Keratinocyte (primary cell): ENCODE measurements at regions not wholly inside any gene's neighbourhood (a gene's known extent, or its start where the extent isn't known, plus 50 kb on each side); places are given as distances from the start of the nearest gene placed in this dataset.
A peak's percentile ranks its signal among the peaks of the same experiment; 100 is the strongest.

ENCODE experiments used
- DNase-seq: peaks from one replicate; pipeline ENCODE4 v3.0.0-alpha.2; 2011; ENCODE audit warnings: low read depth, missing footprints, low spot score
- FAIRE-seq: peaks from 2 replicates; lab custom pipeline; 2011; peaks lifted over from hg19 to GRCh38; lab: Jason Lieb, UNC
- H2AFZ ChIP-seq: 2 replicates; pipeline ENCODE4 v1.6.0; 2012; ENCODE audit warnings: low read length, control low read depth, inconsistent platforms; ENCODE audit not compliant: control insufficient read depth
- H3K27ac ChIP-seq: 2 replicates; pipeline ENCODE4 v1.5.1; 2011; ENCODE audit warnings: low read length; ENCODE audit not compliant: control insufficient read depth, insufficient read depth
- H3K27me3 ChIP-seq: 3 replicates; pipeline ENCODE4 v1.6.0; 2011; ENCODE audit warnings: low read length; ENCODE audit not compliant: control insufficient read depth, insufficient read depth; ENCODE audit errors: extremely low read depth
- H3K36me3 ChIP-seq, 2 experiments: 2 replicates in 1 of 2; 3 replicates in 1 of 2; pipeline ENCODE4 v1.5.1; 2011; ENCODE audit warnings: low read length in 2 of 2, mild to moderate bottlenecking in 1 of 2; ENCODE audit not compliant: control insufficient read depth in 2 of 2, insufficient read depth in 2 of 2; ENCODE audit errors: extremely low read depth in 1 of 2
- H3K4me1 ChIP-seq: 3 replicates; pipeline ENCODE4 v1.5.1; 2011; ENCODE audit warnings: low read length; ENCODE audit not compliant: control insufficient read depth, insufficient read depth; ENCODE audit errors: extremely low read depth
- H3K4me2 ChIP-seq: 3 replicates; pipeline ENCODE4 v1.6.0; 2011; ENCODE audit warnings: low read depth, low read length; ENCODE audit not compliant: control insufficient read depth, insufficient read depth; ENCODE audit errors: extremely low read depth
- H3K4me3 ChIP-seq, 3 experiments: fragments of 200-600 bp in 1 of 3; sonication (generic) in 1 of 3; 2 replicates in 2 of 3; 3 replicates in 1 of 3; pipeline ENCODE4 v1.5.1; 2011 to 2016; ENCODE audit warnings: low read length in 3 of 3, mild to moderate bottlenecking in 3 of 3, control low read depth in 2 of 3, inconsistent platforms in 1 of 3, low read depth in 1 of 3, mixed read lengths in 1 of 3, mixed run types in 1 of 3, moderate library complexity in 1 of 3; ENCODE audit not compliant: control insufficient read depth in 2 of 3, insufficient read depth in 2 of 3; ENCODE audit errors: extremely low read depth in 1 of 3
- H3K79me2 ChIP-seq: 2 replicates; pipeline ENCODE4 v1.6.0; 2012; ENCODE audit warnings: low read length; ENCODE audit not compliant: control insufficient read depth, insufficient read depth
- H3K9ac ChIP-seq: 3 replicates; pipeline ENCODE4 v1.6.0; 2011; ENCODE audit warnings: low read length; ENCODE audit not compliant: control insufficient read depth, insufficient read depth; ENCODE audit errors: extremely low read depth
- H3K9me1 ChIP-seq: 3 replicates; pipeline ENCODE4 v1.6.0; 2011; ENCODE audit warnings: low read length; ENCODE audit not compliant: control insufficient read depth, insufficient read depth; ENCODE audit errors: extremely low read depth
- H3K9me3 ChIP-seq: 2 replicates; pipeline ENCODE4 v1.5.1; 2012; ENCODE audit warnings: low read depth, low read length; ENCODE audit not compliant: control insufficient read depth
- H4K20me1 ChIP-seq: 3 replicates; pipeline ENCODE4 v1.6.0; 2011; ENCODE audit warnings: low read length; ENCODE audit not compliant: control insufficient read depth, insufficient read depth; ENCODE audit errors: extremely low read depth
- CTCF ChIP-seq, 3 experiments: IDR thresholded peaks in 1 of 3; conservative IDR thresholded peaks in 1 of 3; optimal IDR thresholded peaks in 1 of 3; 2 replicates in 2 of 3; 3 replicates in 1 of 3; pipeline versions ENCODE3 to v1.5.1; 2011; ENCODE audit warnings: low read length in 3 of 3, mild to moderate bottlenecking in 3 of 3, moderate library complexity in 2 of 3, control low read depth in 1 of 3, inconsistent platforms in 1 of 3; ENCODE audit not compliant: insufficient read depth in 2 of 3; ENCODE audit errors: extremely low read depth in 1 of 3
- EZH2 ChIP-seq: IDR thresholded peaks from one replicate; pipeline ENCODE4 v1.6.1; 2012; ENCODE audit warnings: inconsistent platforms, mild to moderate bottlenecking, low read length, moderate library complexity
- dilution Hi-C: fragments of 300-500 bp; cut with MboI; formaldehyde crosslinking; loops from one replicate; pipeline ENCODE4 v1.7.0; 2020; ENCODE audit warnings: low sequenced_read_pairs; ENCODE audit not compliant: extremely low pct_ligation_motif_present

DNA sequence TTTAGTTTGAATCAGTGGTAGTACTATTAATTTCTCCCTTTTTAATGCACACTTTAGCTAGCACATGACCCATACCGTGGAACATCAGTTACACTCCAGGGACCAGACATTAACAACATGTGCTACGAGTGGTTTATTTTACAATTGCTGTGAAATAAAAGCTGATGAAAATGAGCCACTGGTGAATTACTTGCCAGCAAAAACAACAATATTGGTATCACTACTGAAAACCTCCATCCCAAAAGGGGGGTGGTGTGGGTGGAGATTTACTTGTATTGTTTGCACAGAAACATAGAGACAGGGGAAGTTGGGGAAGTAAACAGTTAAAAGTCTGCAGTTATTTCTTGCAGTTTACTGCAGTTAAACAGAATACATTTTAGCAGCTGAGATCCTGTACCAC is 369.6 kb upstream of the GRAMD2B start:
- no peak overlapping the region for H3K9ac ChIP-seq
- no peak overlapping the region for H3K27ac ChIP-seq
- no peaks in the 10 kb centered on the region for H3K4me1 ChIP-seq
- H3K4me3 ChIP-seq, result no peak overlapping the region
- H3K27me3 ChIP-seq, result no peaks in the 10 kb centered on the region
- no peaks in the 10 kb centered on the region for H3K9me1 ChIP-seq
- no peak overlapping the region for H2AFZ ChIP-seq
- H3K79me2 ChIP-seq, result no peaks in the 10 kb centered on the region
- H4K20me1 ChIP-seq, result no peaks in the 10 kb centered on the region
- no peaks in the 10 kb centered on the region for H3K9me3 ChIP-seq
- H3K36me3 ChIP-seq, result no peaks in the 10 kb centered on the region
- dilution Hi-C loops, result no loop called here
- no peak for TF ChIP-seq CTCF (optimal IDR thresholded peaks at IDR 0.05 in 1 of 3, IDR thresholded peaks at IDR 0.05 in 1 of 3, conservative IDR thresholded peaks at IDR 0.05 in 1 of 3; ENCODE audit: extremely low read depth in 1 of 3, insufficient read depth in 2 of 3, low read length in 3 of 3)
- no peak for TF ChIP-seq EZH2
- no peak for DNase-seq
- FAIRE-seq, result no peak
- no peak overlapping the region for H3K4me2 ChIP-seq

GRCh38 chr5:126054577-126055347 is 368.4 kb upstream of the GRAMD2B start:
- Histone ChIP-seq H3K9me1 (no peaks in the 10 kb centered on the region), H3K9me3 (no peaks in the 10 kb centered on the region), H3K27ac (no peak overlapping the region), H3K9ac (no peak overlapping the region), H3K79me2 (no peaks in the 10 kb centered on the region), H2AFZ (peak overlapping the region; percentile 2), H3K4me3 (no peak overlapping the region), H3K27me3 (no peaks in the 10 kb centered on the region), H3K4me1 (no peaks in the 10 kb centered on the region), H4K20me1 (no peaks in the 10 kb centered on the region), H3K4me2 (peak overlapping the region; percentile 2), H3K36me3 (no peaks in the 10 kb centered on the region)
- peak; percentile 13 for FAIRE-seq
- DNase-seq, result no peak
- dilution Hi-C loops, result no loop called here
- no peak for TF ChIP-seq CTCF (optimal IDR thresholded peaks at IDR 0.05 in 1 of 3, IDR thresholded peaks at IDR 0.05 in 1 of 3, conservative IDR thresholded peaks at IDR 0.05 in 1 of 3; ENCODE audit: extremely low read depth in 1 of 3, insufficient read depth in 2 of 3, low read length in 3 of 3)
- TF ChIP-seq EZH2, result no peak
